ENCODE measurements at regions not wholly inside any gene's neighbourhood (a gene's known extent, or its start where the extent isn't known, plus 50 kb on each side); places are given as distances from the start of the nearest gene placed in this dataset.

- Histone ChIP-seq H3K4me3 (peak overlapping the region; percentile 76), H3K27me3 (replicated peaks; ENCODE audit: insufficient read depth) (no peaks in the 10 kb centered on the region), H3K27ac (peak overlapping the region; percentile 97 to 99), H3K4me1 (ENCODE audit: control insufficient read depth in 1 of 2, low read depth in 2 of 2) (peaks cover 43 to 86% of the 10 kb centered on the region in 2 donors), H3K9me3 (no peaks in the 10 kb centered on the region), H3K36me3 (no peaks in the 10 kb centered on the region)
- ATAC-seq (ENCODE audit: insufficient number of reproducible peaks, low FRiP score, low read depth) = peak; percentile 58
- peak; percentile 95 for DNase-seq (ENCODE audit: low spot score)
- TF ChIP-seq CTCF (IDR thresholded peaks at IDR 0.05) = no peak
These were observed 124.4 kb downstream of the C9orf50 start for GRCh38 chr9:129496473-129497004.

- ATAC-seq (ENCODE audit: insufficient number of reproducible peaks, low FRiP score, low read depth) = peak; percentile 62
- Histone ChIP-seq H3K27me3 (replicated peaks; ENCODE audit: insufficient read depth) (no peaks in the 10 kb centered on the region), H3K27ac (peak overlapping the region; percentile 97 to 99), H3K4me1 (ENCODE audit: control insufficient read depth in 1 of 2, low read depth in 2 of 2) (peaks cover 50 to 92% of the 10 kb centered on the region in 2 donors), H3K4me3 (peak overlapping the region; percentile 76), H3K36me3 (no peaks in the 10 kb centered on the region), H3K9me3 (no peaks in the 10 kb centered on the region)
- TF ChIP-seq CTCF (IDR thresholded peaks at IDR 0.05) = no peak
- peak; percentile 85 for DNase-seq (ENCODE audit: low spot score)
These were observed 125.1 kb downstream of the C9orf50 start for GRCh38 chr9:129495620-129496472.

- ATAC-seq (ENCODE audit: insufficient number of reproducible peaks, low FRiP score, low read depth) (no peak), DNase-seq (ENCODE audit: low spot score) (no peak)
- Histone ChIP-seq H3K27me3 (replicated peaks; ENCODE audit: insufficient read depth) (no peaks in the 10 kb centered on the region), H3K9me3 (no peaks in the 10 kb centered on the region), H3K27ac (peak overlapping the region; percentile 97 to 99), H3K4me3 (no peak overlapping the region), H3K4me1 (ENCODE audit: control insufficient read depth in 1 of 2, low read depth in 2 of 2) (peaks cover 48 to 92% of the 10 kb centered on the region in 2 donors), H3K36me3 (no peaks in the 10 kb centered on the region)
- TF ChIP-seq CTCF (IDR thresholded peaks at IDR 0.05) = no peak
These were observed 126.7 kb downstream of the C9orf50 start for GRCh38 chr9:129494113-129494789.

- Histone ChIP-seq H3K27me3 (replicated peaks; ENCODE audit: insufficient read depth) (no peaks in the 10 kb centered on the region), H3K4me1 (ENCODE audit: control insufficient read depth in 1 of 2, low read depth in 2 of 2) (peaks cover 43 to 92% of the 10 kb centered on the region in 2 donors), H3K9me3 (no peaks in the 10 kb centered on the region), H3K27ac (peak overlapping the region; percentile 99 to 100), H3K36me3 (no peaks in the 10 kb centered on the region), H3K4me3 (no peak overlapping the region)
- ATAC-seq (ENCODE audit: insufficient number of reproducible peaks, low FRiP score, low read depth) (no peak), DNase-seq (ENCODE audit: low spot score) (no peak)
- TF ChIP-seq CTCF (IDR thresholded peaks at IDR 0.05) = no peak
These were observed 127.2 kb downstream of the C9orf50 start for GRCh38 chr9:129493706-129494047.
